ENCODE measurements at regions not wholly inside any gene's neighbourhood (a gene's known extent, or its start where the extent isn't known, plus 50 kb on each side); places are given as distances from the start of the nearest gene placed in this dataset.
"Not testable (repeated sequence)": the region's sequence is repeated elsewhere in the genome, so short reads cannot be mapped to it uniquely, and the experiment has no call there.

- Mint-ChIP-seq H3K36me3 (ENCODE audit: low read depth) (no peaks in the 10 kb centered on the region), H3K27ac (no peak overlapping the region), H3K4me1 (no peaks in the 10 kb centered on the region), H3K4me3 (no peak overlapping the region), H3K9me3 (peaks cover 3% of the 10 kb centered on the region), H3K27me3 (peaks cover 7% of the 10 kb centered on the region)
- DNase-seq (no peak), ATAC-seq (ENCODE audit: low read depth) (no peak)
- TF ChIP-seq CTCF (IDR thresholded peaks at IDR 0.05), result no peak
- ChIA-PET POLR2A (no interaction called here), CTCF (no interaction called here)
- intact Hi-C loops (cut with micrococcal nuclease), result no loop called here
Observed at GRCh38 chr3:18090377-18090776, 334.8 kb downstream of the SATB1 start.

- H3K27ac Mint-ChIP-seq, result no peak overlapping the region
- no peaks in the 10 kb centered on the region for H3K4me1 Mint-ChIP-seq
- TF ChIP-seq CTCF (IDR thresholded peaks at IDR 0.05), result no peak
- no peak overlapping the region for H3K4me3 Mint-ChIP-seq
- ChIA-PET CTCF (no interaction called here), POLR2A (no interaction called here)
- ATAC-seq (ENCODE audit: low read depth) (no peak), DNase-seq (no peak)
- peaks cover 10% of the 10 kb centered on the region for H3K27me3 Mint-ChIP-seq
- H3K9me3 Mint-ChIP-seq, result no peaks in the 10 kb centered on the region
- H3K36me3 Mint-ChIP-seq (ENCODE audit: low read depth), result no peaks in the 10 kb centered on the region
- intact Hi-C loops (cut with micrococcal nuclease), result no loop called here
Observed at GRCh38 chr3:18087988-18088387, 337.2 kb downstream of the SATB1 start.

- ChIA-PET CTCF (no interaction called here), POLR2A (no interaction called here)
- DNase-seq, result no peak
- Mint-ChIP-seq H3K36me3 (ENCODE audit: low read depth) (no peaks in the 10 kb centered on the region), H3K9me3 (no peaks in the 10 kb centered on the region), H3K27ac (no peak overlapping the region), H3K4me1 (no peaks in the 10 kb centered on the region), H3K4me3 (no peak overlapping the region), H3K27me3 (peaks cover 10% of the 10 kb centered on the region)
- intact Hi-C loops (cut with micrococcal nuclease), result no loop called here
- no peak for ATAC-seq (ENCODE audit: low read depth)
- TF ChIP-seq CTCF (IDR thresholded peaks at IDR 0.05), result no peak
Observed at GRCh38 chr3:18086760-18087159, 338.4 kb downstream of the SATB1 start.

GRCh38 chr3:18086078-18086477 is 339.1 kb downstream of the SATB1 start:
- TF ChIP-seq CTCF (IDR thresholded peaks at IDR 0.05), result no peak
- Mint-ChIP-seq H3K4me3 (no peak overlapping the region), H3K4me1 (no peaks in the 10 kb centered on the region), H3K27me3 (peaks cover 10% of the 10 kb centered on the region), H3K9me3 (no peaks in the 10 kb centered on the region), H3K27ac (no peak overlapping the region), H3K36me3 (ENCODE audit: low read depth) (no peaks in the 10 kb centered on the region)
- POLR2A ChIA-PET, result interaction anchor here (0.6 kb wide), 1 partner anchor 128 kb away, joined by 12 read pairs; no protein-coding TSS in a partner anchor
- no peak for ATAC-seq (ENCODE audit: low read depth)
- DNase-seq, result no peak
- intact Hi-C loops (cut with micrococcal nuclease), result no loop called here
- CTCF ChIA-PET, result no interaction called here

- Mint-ChIP-seq H3K4me3 (no peak overlapping the region), H3K9me3 (no peaks in the 10 kb centered on the region), H3K4me1 (no peaks in the 10 kb centered on the region), H3K36me3 (ENCODE audit: low read depth) (no peaks in the 10 kb centered on the region), H3K27ac (no peak overlapping the region), H3K27me3 (peaks cover 10% of the 10 kb centered on the region)
- TF ChIP-seq CTCF (IDR thresholded peaks at IDR 0.05), result no peak
- intact Hi-C loops (cut with micrococcal nuclease), result no loop called here
- ATAC-seq (ENCODE audit: low read depth) (no peak), DNase-seq (no peak)
- CTCF ChIA-PET, result no interaction called here
- POLR2A ChIA-PET, result interaction anchor here (0.6 kb wide), 1 partner anchor 129 kb away, joined by 12 read pairs; no protein-coding TSS in a partner anchor
Observed at GRCh38 chr3:18085429-18085828, 339.7 kb downstream of the SATB1 start.

- ATAC-seq (ENCODE audit: low read depth); H3K9me3 Mint-ChIP-seq; H3K36me3 Mint-ChIP-seq (ENCODE audit: low read depth); CTCF ChIA-PET; DNase-seq; H3K4me3 Mint-ChIP-seq; H3K4me1 Mint-ChIP-seq; H3K27ac Mint-ChIP-seq; intact Hi-C loops (cut with micrococcal nuclease); POLR2A ChIA-PET: not testable (repeated sequence)
- peaks cover 10% of the 10 kb centered on the region for H3K27me3 Mint-ChIP-seq
Observed at GRCh38 chr3:18083273-18083590, 340.8 kb upstream of the TBC1D5 start.
